Liver (tissue), 3 donors: ENCODE measurements at regions not wholly inside any gene's neighbourhood (a gene's known extent, or its start where the extent isn't known, plus 50 kb on each side); places are given as distances from the start of the nearest gene placed in this dataset.

ENCODE experiments used
- EGR1 ChIP-seq, 2 donors: IDR thresholded peaks; 2 replicates each; pipeline ENCODE4 v1.6.1; 2016 to 2018; ENCODE audit warnings: antibody characterized with exemption in 2 of 2, low read depth in 2 of 2
- FOXA2 ChIP-seq: IDR thresholded peaks from 2 replicates; pipeline ENCODE4 v1.6.1; 2016; ENCODE audit warnings: antibody characterized with exemption
- GABPA ChIP-seq, 2 donors: IDR thresholded peaks in 1 of 2; conservative IDR thresholded peaks in 1 of 2; 2 replicates each; pipeline ENCODE4 v1.6.1; 2016; ENCODE audit warnings: antibody characterized with exemption in 2 of 2, mild to moderate bottlenecking in 1 of 2, moderate library complexity in 1 of 2
- HNF4G ChIP-seq: IDR thresholded peaks from 2 replicates; pipeline ENCODE4 v1.6.1; 2016; ENCODE audit warnings: antibody characterized with exemption
- JUND ChIP-seq, 2 donors: IDR thresholded peaks; 2 replicates each; pipeline ENCODE4 v1.6.1; 2016; ENCODE audit warnings: antibody characterized with exemption in 2 of 2
- RAD21 ChIP-seq, 2 donors: IDR thresholded peaks; 2 replicates each; pipeline ENCODE4 v1.6.1; 2016; ENCODE audit warnings: antibody characterized with exemption in 2 of 2, mild to moderate bottlenecking in 2 of 2
- SP1 ChIP-seq: IDR thresholded peaks from 2 replicates; pipeline ENCODE4 v1.6.1; 2018; ENCODE audit warnings: antibody characterized with exemption, mild to moderate bottlenecking
- TAF1 ChIP-seq: conservative IDR thresholded peaks from 2 replicates; pipeline ENCODE4 v1.6.1; 2016; ENCODE audit warnings: antibody characterized with exemption, mild to moderate bottlenecking
- YY1 ChIP-seq: IDR thresholded peaks from 2 replicates; pipeline ENCODE4 v1.6.1; 2016; ENCODE audit warnings: antibody characterized with exemption, mild to moderate bottlenecking
- TF ChIP-seq, protein P1 (sequence below): fragments of 150-350 bp; IDR thresholded peaks from 2 replicates; pipeline ENCODE4 v1.5.1; 2017; ENCODE audit warnings: improper control_type of control experiment, low read depth, low read length; ENCODE audit not compliant: missing input control
- TF ChIP-seq, protein P2 (sequence below): IDR thresholded peaks from 2 replicates; pipeline ENCODE4 v1.6.1; 2016; ENCODE audit warnings: antibody characterized with exemption
- TF ChIP-seq, protein P3 (sequence below): IDR thresholded peaks from 2 replicates; pipeline ENCODE4 v1.6.1; 2016; ENCODE audit warnings: antibody characterized with exemption, mild to moderate bottlenecking
- TF ChIP-seq, protein P4 (sequence below): IDR thresholded peaks from 2 replicates; pipeline ENCODE4 v1.6.1; 2016; ENCODE audit warnings: antibody characterized with exemption
- donor health status: healthy.
- donor health status: healthy.

DNA sequence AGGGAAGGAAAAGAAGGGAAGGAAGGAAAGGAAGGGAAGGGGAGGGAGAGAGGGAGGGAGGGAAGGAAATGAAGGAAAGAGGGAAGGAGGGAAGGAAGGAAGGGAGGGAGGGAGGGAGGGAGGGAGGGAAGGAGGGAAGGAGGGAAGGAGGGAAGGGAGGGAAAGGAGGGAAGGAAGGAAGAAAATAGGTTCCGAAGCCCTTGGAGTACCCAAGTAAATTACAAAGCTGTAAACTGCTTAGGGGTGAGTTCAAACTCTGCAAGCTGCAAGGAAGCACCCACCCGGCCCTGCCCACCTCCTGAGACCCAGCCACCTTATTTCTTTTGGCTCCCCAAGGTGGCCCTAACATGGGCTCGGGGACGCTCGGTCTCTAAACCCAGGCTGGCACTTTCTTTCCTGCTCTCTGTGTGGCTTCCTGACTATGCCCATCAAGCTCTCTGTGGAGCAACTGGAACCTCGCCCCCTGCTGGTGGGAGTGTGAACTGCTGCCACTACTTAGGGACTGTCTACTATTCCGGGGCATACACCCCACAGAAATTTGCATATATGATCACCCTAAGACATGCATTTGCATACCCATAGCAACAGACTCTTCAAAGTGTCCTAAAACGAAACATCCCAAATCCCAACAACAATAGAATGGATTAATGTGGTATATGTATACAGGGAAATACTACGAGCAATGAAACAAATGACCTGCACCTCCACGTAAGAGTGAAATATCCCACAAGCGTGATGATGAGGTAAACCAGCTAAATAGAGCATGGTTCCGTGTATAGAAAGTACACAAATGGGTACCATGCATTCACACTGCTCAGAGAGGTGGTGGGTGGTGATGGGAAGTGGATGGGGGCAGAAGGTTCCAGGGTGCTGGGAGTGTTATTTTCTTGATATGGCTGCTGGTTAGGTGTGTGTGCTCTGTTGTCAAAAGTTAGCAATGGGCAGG, 151.7 kb upstream of the TBL1X start:
- TF ChIP-seq, protein P1, sequence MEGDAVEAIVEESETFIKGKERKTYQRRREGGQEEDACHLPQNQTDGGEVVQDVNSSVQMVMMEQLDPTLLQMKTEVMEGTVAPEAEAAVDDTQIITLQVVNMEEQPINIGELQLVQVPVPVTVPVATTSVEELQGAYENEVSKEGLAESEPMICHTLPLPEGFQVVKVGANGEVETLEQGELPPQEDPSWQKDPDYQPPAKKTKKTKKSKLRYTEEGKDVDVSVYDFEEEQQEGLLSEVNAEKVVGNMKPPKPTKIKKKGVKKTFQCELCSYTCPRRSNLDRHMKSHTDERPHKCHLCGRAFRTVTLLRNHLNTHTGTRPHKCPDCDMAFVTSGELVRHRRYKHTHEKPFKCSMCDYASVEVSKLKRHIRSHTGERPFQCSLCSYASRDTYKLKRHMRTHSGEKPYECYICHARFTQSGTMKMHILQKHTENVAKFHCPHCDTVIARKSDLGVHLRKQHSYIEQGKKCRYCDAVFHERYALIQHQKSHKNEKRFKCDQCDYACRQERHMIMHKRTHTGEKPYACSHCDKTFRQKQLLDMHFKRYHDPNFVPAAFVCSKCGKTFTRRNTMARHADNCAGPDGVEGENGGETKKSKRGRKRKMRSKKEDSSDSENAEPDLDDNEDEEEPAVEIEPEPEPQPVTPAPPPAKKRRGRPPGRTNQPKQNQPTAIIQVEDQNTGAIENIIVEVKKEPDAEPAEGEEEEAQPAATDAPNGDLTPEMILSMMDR: peak; percentile 66
- no peak for TF ChIP-seq TAF1
- TF ChIP-seq FOXA2: no peak
- TF ChIP-seq JUND (IDR thresholded peaks at IDR 0.05): no peak
- TF ChIP-seq, protein P2, sequence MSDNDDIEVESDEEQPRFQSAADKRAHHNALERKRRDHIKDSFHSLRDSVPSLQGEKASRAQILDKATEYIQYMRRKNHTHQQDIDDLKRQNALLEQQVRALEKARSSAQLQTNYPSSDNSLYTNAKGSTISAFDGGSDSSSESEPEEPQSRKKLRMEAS: no peak
- TF ChIP-seq, protein P3, sequence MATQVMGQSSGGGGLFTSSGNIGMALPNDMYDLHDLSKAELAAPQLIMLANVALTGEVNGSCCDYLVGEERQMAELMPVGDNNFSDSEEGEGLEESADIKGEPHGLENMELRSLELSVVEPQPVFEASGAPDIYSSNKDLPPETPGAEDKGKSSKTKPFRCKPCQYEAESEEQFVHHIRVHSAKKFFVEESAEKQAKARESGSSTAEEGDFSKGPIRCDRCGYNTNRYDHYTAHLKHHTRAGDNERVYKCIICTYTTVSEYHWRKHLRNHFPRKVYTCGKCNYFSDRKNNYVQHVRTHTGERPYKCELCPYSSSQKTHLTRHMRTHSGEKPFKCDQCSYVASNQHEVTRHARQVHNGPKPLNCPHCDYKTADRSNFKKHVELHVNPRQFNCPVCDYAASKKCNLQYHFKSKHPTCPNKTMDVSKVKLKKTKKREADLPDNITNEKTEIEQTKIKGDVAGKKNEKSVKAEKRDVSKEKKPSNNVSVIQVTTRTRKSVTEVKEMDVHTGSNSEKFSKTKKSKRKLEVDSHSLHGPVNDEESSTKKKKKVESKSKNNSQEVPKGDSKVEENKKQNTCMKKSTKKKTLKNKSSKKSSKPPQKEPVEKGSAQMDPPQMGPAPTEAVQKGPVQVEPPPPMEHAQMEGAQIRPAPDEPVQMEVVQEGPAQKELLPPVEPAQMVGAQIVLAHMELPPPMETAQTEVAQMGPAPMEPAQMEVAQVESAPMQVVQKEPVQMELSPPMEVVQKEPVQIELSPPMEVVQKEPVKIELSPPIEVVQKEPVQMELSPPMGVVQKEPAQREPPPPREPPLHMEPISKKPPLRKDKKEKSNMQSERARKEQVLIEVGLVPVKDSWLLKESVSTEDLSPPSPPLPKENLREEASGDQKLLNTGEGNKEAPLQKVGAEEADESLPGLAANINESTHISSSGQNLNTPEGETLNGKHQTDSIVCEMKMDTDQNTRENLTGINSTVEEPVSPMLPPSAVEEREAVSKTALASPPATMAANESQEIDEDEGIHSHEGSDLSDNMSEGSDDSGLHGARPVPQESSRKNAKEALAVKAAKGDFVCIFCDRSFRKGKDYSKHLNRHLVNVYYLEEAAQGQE: no peak
- TF ChIP-seq RAD21 (IDR thresholded peaks at IDR 0.05): peak; percentile 58 to 84
- TF ChIP-seq, protein P4, sequence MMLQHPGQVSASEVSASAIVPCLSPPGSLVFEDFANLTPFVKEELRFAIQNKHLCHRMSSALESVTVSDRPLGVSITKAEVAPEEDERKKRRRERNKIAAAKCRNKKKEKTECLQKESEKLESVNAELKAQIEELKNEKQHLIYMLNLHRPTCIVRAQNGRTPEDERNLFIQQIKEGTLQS: no peak
- no peak for TF ChIP-seq SP1
- TF ChIP-seq GABPA (IDR thresholded peaks at IDR 0.05 in 1 of 2, conservative IDR thresholded peaks at IDR 0.05 in 1 of 2): no peak
- no peak for TF ChIP-seq YY1
- no peak for TF ChIP-seq EGR1 (IDR thresholded peaks at IDR 0.05; ENCODE audit: low read depth in 2 of 2)
- TF ChIP-seq HNF4G: no peak
